K562 (cell line): ENCODE measurements at regions not wholly inside any gene's neighbourhood (a gene's known extent, or its start where the extent isn't known, plus 50 kb on each side); places are given as distances from the start of the nearest gene placed in this dataset.

Experiments
- ATAC-seq: fragments of 200-7000 bp; cut with Tn5 transposase; 3 replicates; pipeline ENCODE4 v1.9.1; 2020; ENCODE audit warnings: moderate library complexity
- BruUV-seq: library from RNA; stranded (reverse); fragments of 400-500 nt; replicated peaks from 2 replicates; lab custom pipeline; 2021; lab: Mats Ljungman, UMichigan
- CTCF ChIA-PET: fragments of 300-600 bp; formaldehyde crosslinking; extraction: SDS; loops from one replicate; lab custom pipeline; 2021; ENCODE audit warnings: low intra/inter-chr PET ratio; lab: Yijun Ruan, JAX
- POLR2A ChIA-PET: fragments of 300-600, 350-650 bp; sonication (Branson Sonifier 250); formaldehyde crosslinking; extraction: SDS; loops from one replicate; lab custom pipeline; 2021; ENCODE audit warnings: antibody characterized with exemption, inconsistent platforms; lab: Yijun Ruan, JAX
- DNase-seq, 4 experiments: peaks; one replicate each; pipeline versions ENCODE4 v3.0.0 to v3.0.0-alpha.2; 2011 to 2018; ENCODE audit warnings: low spot score in 3 of 4, mixed read lengths in 3 of 4; ENCODE audit errors: extremely low read depth in 1 of 4
- FAIRE-seq: peaks from 2 replicates; lab custom pipeline; 2011; peaks lifted over from hg19 to GRCh38; lab: Jason Lieb, UNC
- H2AFZ ChIP-seq: 2 replicates; pipeline ENCODE4 v1.6.0; 2011; ENCODE audit warnings: low read depth, low read length, control low read depth, inconsistent platforms
- H3K27ac ChIP-seq: fragments of 200-600 bp; 3 replicates; pipeline ENCODE4 v1.8.0; 2011; ENCODE audit warnings: low read depth, mild to moderate bottlenecking, control low read depth, inconsistent platforms, low read length, moderate library complexity, mixed read lengths; ENCODE audit errors: extremely low read depth
- H3K27me3 ChIP-seq, 2 experiments: fragments of 300-600 bp in 1 of 2; 2 replicates in 1 of 2; 3 replicates in 1 of 2; pipeline versions ENCODE4 v1.6.0 to v1.8.0; 2011; ENCODE audit warnings: inconsistent platforms in 2 of 2, low read length in 2 of 2, mild to moderate bottlenecking in 1 of 2, mixed read lengths in 1 of 2, moderate library complexity in 1 of 2; ENCODE audit not compliant: control insufficient read depth in 2 of 2, insufficient read depth in 2 of 2
- H3K36me3 ChIP-seq: fragments of 300-600 bp; 3 replicates; pipeline ENCODE4 v1.8.0; 2011; ENCODE audit warnings: mild to moderate bottlenecking, low read length, inconsistent platforms; ENCODE audit not compliant: control insufficient read depth, insufficient read depth
- H3K4me1 ChIP-seq, 2 experiments: fragments of 200-600 bp in 1 of 2; replicated peaks in 1 of 2; 2 replicates in 1 of 2; 3 replicates in 1 of 2; pipeline versions ENCODE4 v1.5.1 to v1.8.0; 2011; ENCODE audit warnings: inconsistent platforms in 2 of 2, low read length in 2 of 2, mild to moderate bottlenecking in 1 of 2, mixed read lengths in 1 of 2, moderate library complexity in 1 of 2; ENCODE audit not compliant: control insufficient read depth in 2 of 2, insufficient read depth in 2 of 2
- H3K4me2 ChIP-seq: 2 replicates; pipeline ENCODE4 v1.6.1; 2011; ENCODE audit warnings: low read length, control low read depth, inconsistent platforms, mixed read lengths; ENCODE audit not compliant: insufficient read depth
- H3K4me3 ChIP-seq: fragments of 200-600 bp; sonication (generic), shearing (Covaris generic); 2 replicates; pipeline ENCODE4 v1.5.1; 2016; ENCODE audit warnings: control low read depth, inconsistent platforms
- H3K79me2 ChIP-seq: fragments of 200-600 bp; 3 replicates; pipeline ENCODE4 v1.8.0; 2011; ENCODE audit warnings: low read length, inconsistent platforms; ENCODE audit not compliant: control insufficient read depth, insufficient read depth
- H3K9ac ChIP-seq, 2 experiments: 2 replicates each; pipeline versions ENCODE4 v1.6.0 to v1.6.1; 2011; ENCODE audit warnings: low read depth in 2 of 2, low read length in 2 of 2, control low read depth in 1 of 2, inconsistent platforms in 1 of 2, mild to moderate bottlenecking in 1 of 2, mixed read lengths in 1 of 2; ENCODE audit not compliant: insufficient read depth in 1 of 2
- H3K9me1 ChIP-seq: one replicate; pipeline ENCODE4 v1.6.0; 2011; ENCODE audit warnings: inconsistent platforms, mild to moderate bottlenecking, low read length, moderate library complexity; ENCODE audit not compliant: control insufficient read depth, insufficient read depth
- H3K9me3 ChIP-seq: replicated peaks from 2 replicates; pipeline ENCODE4 v1.5.1; 2011; ENCODE audit warnings: low read depth, low read length, inconsistent platforms; ENCODE audit not compliant: control insufficient read depth, insufficient read depth
- H4K20me1 ChIP-seq: replicated peaks from 2 replicates; pipeline ENCODE4 v1.6.1; 2011; ENCODE audit warnings: low read length, inconsistent platforms, mixed read lengths; ENCODE audit not compliant: control insufficient read depth, insufficient read depth
- ARHGAP35 ChIP-seq: fragments of 450-650 bp; IDR thresholded peaks from 2 replicates; pipeline ENCODE4 v1.6.1; 2018; ENCODE audit not compliant: partially characterized antibody
- ARID2 ChIP-seq: fragments of 450-650 bp; IDR thresholded peaks from 2 replicates; pipeline ENCODE4 v1.6.1; 2017; ENCODE audit warnings: antibody characterized with exemption, mild to moderate bottlenecking
- CCNT2 ChIP-seq: IDR thresholded peaks from 2 replicates; pipeline ENCODE4 v1.6.1; 2011; ENCODE audit warnings: borderline replicate concordance, low read depth, mild to moderate bottlenecking, moderate library complexity, mixed read lengths, low read length; ENCODE audit not compliant: insufficient read length; ENCODE audit errors: extremely low read depth
- CREB1 ChIP-seq, 2 experiments: sonication (generic) in 1 of 2; formaldehyde crosslinking in 1 of 2; IDR thresholded peaks; 2 replicates each; pipeline versions ENCODE4 v1.6.1 to v1.8.0; 2012 to 2022; ENCODE audit warnings: inconsistent platforms in 1 of 2, mild to moderate bottlenecking in 1 of 2, missing genetic modification reagents in 1 of 2, moderate library complexity in 1 of 2
- ETV1 ChIP-seq: fragments of 450-650 bp; conservative IDR thresholded peaks from 2 replicates; pipeline ENCODE4 v1.6.1; 2016; ENCODE audit warnings: missing genetic modification characterization, control low read depth, low read depth, missing compliant biosample characterization
- KLF1 ChIP-seq: fragments of 450-650 bp; IDR thresholded peaks from 2 replicates; pipeline ENCODE4 v1.6.1; 2016; ENCODE audit warnings: missing genetic modification characterization, missing compliant biosample characterization
- NFIC ChIP-seq: fragments of 450-650 bp; IDR thresholded peaks from 2 replicates; pipeline ENCODE4 v1.6.1; 2017; ENCODE audit warnings: mild to moderate bottlenecking, inconsistent platforms
- NR3C1 ChIP-seq: sonication (generic); formaldehyde crosslinking; IDR thresholded peaks from 2 replicates; pipeline ENCODE4 v1.8.1; 2022; ENCODE audit warnings: missing genetic modification reagents
- POU5F1 ChIP-seq: fragments of 150-350 bp; IDR thresholded peaks from 2 replicates; pipeline ENCODE4 v1.6.1; 2014; ENCODE audit warnings: borderline replicate concordance, low read length, low read depth, mild to moderate bottlenecking; ENCODE audit not compliant: partially characterized antibody
- PTTG1 ChIP-seq: fragments of 450-650 bp; IDR thresholded peaks from 2 replicates; pipeline ENCODE4 v1.6.1; 2016; ENCODE audit warnings: low read depth, mild to moderate bottlenecking, missing genetic modification characterization, missing compliant biosample characterization
- SRSF9 ChIP-seq: fragments of 200-400 bp; formaldehyde crosslinking; IDR thresholded peaks from 2 replicates; pipeline ENCODE4 v1.6.1; 2017; ENCODE audit warnings: low read depth, low read length, borderline replicate concordance
- ZNF133 ChIP-seq: fragments of 250-450 bp; sonication (Bioruptor Pico); IDR thresholded peaks from 2 replicates; pipeline ENCODE4 v1.4.0; 2020; ENCODE audit warnings: mild to moderate bottlenecking
- ZNF639 ChIP-seq, 2 experiments: fragments of 200-800 bp in 1 of 2; sonication (Bioruptor generic) in 1 of 2; sonication (generic) in 1 of 2; formaldehyde crosslinking in 1 of 2; IDR thresholded peaks in 1 of 2; conservative IDR thresholded peaks in 1 of 2; 2 replicates each; pipeline versions ENCODE4 v1.5.0 to v1.6.1; 2016 to 2020; ENCODE audit warnings: missing compliant biosample characterization in 1 of 2, missing genetic modification characterization in 1 of 2, missing genetic modification reagents in 1 of 2
- WGBS: fragments of 100-300 bp; shearing (Covaris generic); methylation state at CpG from one replicate; pipeline ENCODE4 v1.1.6; 2016; ENCODE audit warnings: low coverage, mixed read lengths; ENCODE audit not compliant: insufficient coverage; ENCODE audit errors: missing lambda C conversion rate; 5-methylcytosine and 5-hydroxymethylcytosine counted together
- in situ Hi-C: fragments of 300-500 bp; cut with MboI; formaldehyde crosslinking; loops from 4 replicates; pipeline ENCODE4 v1.15.0; 2018; ENCODE audit warnings: inconsistent platforms, mixed read lengths
- intact Hi-C: fragments of 100-400 bp; cut with micrococcal nuclease; formaldehyde crosslinking; loops from 2 replicates; pipeline ENCODE4 v1.14.2; 2022
- TF ChIP-seq, protein P1 (sequence below): IDR thresholded peaks from 2 replicates; pipeline ENCODE4 v1.6.1; 2012; ENCODE audit warnings: low read depth, low read length, improper control_type of control experiment, borderline replicate concordance
- TF ChIP-seq, protein P2 (sequence below), 2 experiments: fragments of 450-650 bp in 1 of 2; sonication (generic) in 1 of 2; formaldehyde crosslinking in 1 of 2; IDR thresholded peaks in 1 of 2; conservative IDR thresholded peaks in 1 of 2; 2 replicates each; pipeline versions ENCODE4 v1.6.1 to v1.8.1; 2016 to 2023; ENCODE audit warnings: mild to moderate bottlenecking in 2 of 2, moderate library complexity in 2 of 2, inconsistent platforms in 1 of 2, missing genetic modification reagents in 1 of 2

GRCh38 chr16:79874391-79874790 lies 273.9 kb upstream of the MAF start (continued):
- no peak for TF ChIP-seq PTTG1
- no peak for TF ChIP-seq CCNT2
- no peak for TF ChIP-seq ZNF133 (CRISPR knock-in tag)
- no peak for TF ChIP-seq ETV1 (tag)
- TF ChIP-seq, protein P1, sequence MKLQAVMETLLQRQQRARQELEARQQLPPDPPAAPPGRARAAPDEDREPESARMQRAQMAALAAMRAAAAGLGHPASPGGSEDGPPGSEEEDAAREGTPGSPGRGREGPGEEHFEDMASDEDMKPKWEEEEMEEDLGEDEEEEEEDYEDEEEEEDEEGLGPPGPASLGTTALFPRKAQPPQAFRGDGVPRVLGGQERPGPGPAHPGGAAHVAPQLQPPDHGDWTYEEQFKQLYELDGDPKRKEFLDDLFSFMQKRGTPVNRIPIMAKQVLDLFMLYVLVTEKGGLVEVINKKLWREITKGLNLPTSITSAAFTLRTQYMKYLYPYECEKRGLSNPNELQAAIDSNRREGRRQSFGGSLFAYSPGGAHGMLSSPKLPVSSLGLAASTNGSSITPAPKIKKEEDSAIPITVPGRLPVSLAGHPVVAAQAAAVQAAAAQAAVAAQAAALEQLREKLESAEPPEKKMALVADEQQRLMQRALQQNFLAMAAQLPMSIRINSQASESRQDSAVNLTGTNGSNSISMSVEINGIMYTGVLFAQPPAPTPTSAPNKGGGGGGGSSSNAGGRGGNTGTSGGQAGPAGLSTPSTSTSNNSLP: no peak

DNA sequence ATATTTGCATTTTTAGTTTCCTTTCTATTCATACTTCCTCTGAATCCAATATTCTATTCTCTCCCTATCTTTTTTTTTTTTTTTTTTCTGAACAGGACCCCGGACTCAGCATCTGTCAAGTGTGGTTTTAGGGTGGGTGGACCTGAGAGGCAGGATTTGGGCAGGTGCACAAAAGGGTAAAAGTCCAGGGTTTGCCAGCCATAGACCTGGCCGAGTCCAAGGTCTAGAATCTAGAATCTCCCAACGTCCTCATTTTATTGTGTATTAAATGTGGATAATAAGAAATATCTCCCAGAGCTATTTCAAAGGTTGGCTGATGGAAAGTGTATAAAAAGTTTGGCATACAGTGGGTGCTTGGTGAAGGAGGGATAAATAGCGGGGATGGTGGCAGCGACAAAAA lies 273.3 kb upstream of the MAF start:
- Histone ChIP-seq H2AFZ (no peak overlapping the region; the same call in 1 of the 2 replicates), H3K9me1 (no peaks in the 10 kb centered on the region), H3K27ac (no peak overlapping the region), H3K79me2 (no peaks in the 10 kb centered on the region), H3K27me3 (no peaks in the 10 kb centered on the region), H3K4me3 (no peak overlapping the region), H3K36me3 (no peaks in the 10 kb centered on the region; the same call in 2 of the 3 replicates), H3K4me2 (no peak overlapping the region), H3K9me3 (peaks cover 12% of the 10 kb centered on the region), H4K20me1 (no peaks in the 10 kb centered on the region), H3K4me1 (peaks cover 27 to 44% of the 10 kb centered on the region in 2 experiments), H3K9ac (no peak overlapping the region)
- in situ Hi-C loops (no loop called here), intact Hi-C loops (no loop called here)
- ChIA-PET CTCF (no interaction called here), POLR2A (interaction anchor here (1.1 to 1.7 kb wide), 2 partner anchors 10 to 23 kb away, joined by 4 to 5 read pairs; no protein-coding TSS in a partner anchor)
- DNase-seq (no peak), FAIRE-seq (no peak), ATAC-seq (no peak)
- 74% methylated on average over 5 of the region's 5 CpGs for WGBS
- BruUV-seq: no TSS peak
- no peak for TF ChIP-seq CREB1 (IDR thresholded peaks at IDR 0.05)
- TF ChIP-seq CREB1 (CRISPR knock-in tag; IDR thresholded peaks at IDR 0.05): no peak
- TF ChIP-seq NFIC: no peak
- TF ChIP-seq NR3C1 (CRISPR knock-in tag): no peak
- TF ChIP-seq KLF1: no peak
- no peak for TF ChIP-seq POU5F1
- TF ChIP-seq ARHGAP35: no peak
- TF ChIP-seq SRSF9: no peak
- 0 out of 4 replicates have a peak, but pooled peaks of 1 of the 2 experiments have one; percentile 2 for TF ChIP-seq ZNF639 (CRISPR knock-in tag; conservative IDR thresholded peaks at IDR 0.05 in 1 of 2, IDR thresholded peaks at IDR 0.05 in 1 of 2)
- TF ChIP-seq, protein P2, sequence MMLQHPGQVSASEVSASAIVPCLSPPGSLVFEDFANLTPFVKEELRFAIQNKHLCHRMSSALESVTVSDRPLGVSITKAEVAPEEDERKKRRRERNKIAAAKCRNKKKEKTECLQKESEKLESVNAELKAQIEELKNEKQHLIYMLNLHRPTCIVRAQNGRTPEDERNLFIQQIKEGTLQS (IDR thresholded peaks at IDR 0.05): no peak
- TF ChIP-seq, protein P2 (CRISPR knock-in tag; conservative IDR thresholded peaks at IDR 0.05): 0 out of 2 replicates have a peak, but pooled peaks have one; percentile 49
- TF ChIP-seq ARID2: no peak
